ENCODE measurements at regions not wholly inside any gene's neighbourhood (a gene's known extent, or its start where the extent isn't known, plus 50 kb on each side); places are given as distances from the start of the nearest gene placed in this dataset.

DNA sequence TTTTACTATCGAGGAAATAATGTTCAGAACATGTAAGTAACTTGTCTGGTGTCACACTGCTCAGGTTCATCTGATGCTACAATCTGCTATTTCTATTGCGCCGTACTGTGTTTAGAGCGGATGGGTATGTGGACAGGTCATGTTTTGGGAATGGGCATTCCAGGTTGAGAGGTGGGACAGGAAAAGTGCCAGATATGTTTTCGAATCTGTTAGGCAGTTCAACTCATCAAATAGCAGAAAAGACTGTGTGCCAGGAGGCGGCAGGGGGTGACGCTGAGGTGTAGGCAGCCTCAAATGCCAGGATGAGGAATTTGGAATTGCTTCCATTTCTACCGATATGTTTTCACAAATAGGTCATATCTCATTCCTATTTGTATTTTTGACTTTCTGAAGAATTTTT, 123.8 kb downstream of the HRH4 start:
- no peak for DNase-seq (ENCODE audit: low read depth, low spot score)
- TF ChIP-seq, protein P1, sequence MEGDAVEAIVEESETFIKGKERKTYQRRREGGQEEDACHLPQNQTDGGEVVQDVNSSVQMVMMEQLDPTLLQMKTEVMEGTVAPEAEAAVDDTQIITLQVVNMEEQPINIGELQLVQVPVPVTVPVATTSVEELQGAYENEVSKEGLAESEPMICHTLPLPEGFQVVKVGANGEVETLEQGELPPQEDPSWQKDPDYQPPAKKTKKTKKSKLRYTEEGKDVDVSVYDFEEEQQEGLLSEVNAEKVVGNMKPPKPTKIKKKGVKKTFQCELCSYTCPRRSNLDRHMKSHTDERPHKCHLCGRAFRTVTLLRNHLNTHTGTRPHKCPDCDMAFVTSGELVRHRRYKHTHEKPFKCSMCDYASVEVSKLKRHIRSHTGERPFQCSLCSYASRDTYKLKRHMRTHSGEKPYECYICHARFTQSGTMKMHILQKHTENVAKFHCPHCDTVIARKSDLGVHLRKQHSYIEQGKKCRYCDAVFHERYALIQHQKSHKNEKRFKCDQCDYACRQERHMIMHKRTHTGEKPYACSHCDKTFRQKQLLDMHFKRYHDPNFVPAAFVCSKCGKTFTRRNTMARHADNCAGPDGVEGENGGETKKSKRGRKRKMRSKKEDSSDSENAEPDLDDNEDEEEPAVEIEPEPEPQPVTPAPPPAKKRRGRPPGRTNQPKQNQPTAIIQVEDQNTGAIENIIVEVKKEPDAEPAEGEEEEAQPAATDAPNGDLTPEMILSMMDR (IDR thresholded peaks at IDR 0.05; ENCODE audit: low read depth, low read length), result no peak
- no peak overlapping the region for H3K4me3 ChIP-seq (ENCODE audit: low read depth, low read length)
- in situ Hi-C loops (cut with HindIII; ENCODE audit: low sequenced_read_pairs), result no loop called here

DNA sequence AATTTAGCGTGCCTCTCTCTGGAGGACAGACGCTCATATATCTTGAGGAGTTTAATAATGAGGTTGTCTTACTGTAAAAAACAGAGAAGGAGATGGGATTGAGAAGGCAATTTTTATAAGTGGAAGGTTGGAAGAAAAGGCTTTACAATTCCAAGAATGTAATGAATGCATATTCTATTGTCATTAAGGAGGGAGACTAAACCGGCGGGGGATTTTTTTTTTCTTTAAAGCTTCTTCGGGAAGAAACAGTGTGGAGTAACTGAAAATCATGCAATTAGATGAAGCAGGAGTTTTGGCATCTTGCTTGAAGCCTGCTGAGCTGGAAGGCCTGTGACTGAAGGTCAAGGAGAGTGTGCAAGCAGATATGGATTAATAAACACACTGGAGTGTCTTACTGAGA, 124.4 kb downstream of the HRH4 start:
- TF ChIP-seq, protein P1 (IDR thresholded peaks at IDR 0.05; ENCODE audit: low read depth, low read length), result no peak
- in situ Hi-C loops (cut with HindIII; ENCODE audit: low sequenced_read_pairs), result no loop called here
- no peak for DNase-seq (ENCODE audit: low read depth, low spot score)

DNA sequence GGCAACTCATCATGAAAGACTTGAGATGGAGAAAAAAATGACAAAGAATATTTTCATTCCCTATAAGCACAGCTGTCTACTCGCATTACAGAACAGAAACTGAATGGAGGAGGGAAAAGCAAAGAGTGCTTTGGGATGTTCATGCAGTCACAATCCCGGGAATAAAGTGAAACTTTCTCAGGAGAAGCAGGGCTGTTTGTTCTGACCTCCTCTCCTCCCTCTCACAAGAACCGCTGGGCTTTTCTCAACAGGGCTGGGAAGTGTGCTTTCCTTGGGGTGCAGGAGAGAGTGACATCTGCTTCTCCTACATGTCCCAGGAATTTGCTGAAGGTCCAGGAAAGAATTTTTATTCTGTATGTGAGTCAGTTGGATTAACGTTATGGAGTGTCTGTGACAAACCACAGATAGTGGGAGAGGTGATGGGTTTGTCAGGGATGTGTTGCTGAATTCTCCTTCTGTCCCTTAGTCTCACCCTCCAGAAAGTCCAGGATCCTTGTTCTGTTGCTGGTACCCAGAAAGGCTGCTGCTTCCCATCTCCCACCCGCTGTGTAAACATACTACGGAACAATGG, 125.6 kb downstream of the HRH4 start:
- in situ Hi-C loops (cut with HindIII; ENCODE audit: low sequenced_read_pairs), result no loop called here
- DNase-seq (ENCODE audit: low read depth, low spot score), result no peak
- TF ChIP-seq, protein P1 (IDR thresholded peaks at IDR 0.05; ENCODE audit: low read depth, low read length), result no peak
- H3K4me3 ChIP-seq (ENCODE audit: low read depth, low read length), result no peak overlapping the region

More for the DNA sequence above, 124.4 kb downstream of the HRH4 start:
- no peak overlapping the region for H3K4me3 ChIP-seq (ENCODE audit: low read depth, low read length)

DNA sequence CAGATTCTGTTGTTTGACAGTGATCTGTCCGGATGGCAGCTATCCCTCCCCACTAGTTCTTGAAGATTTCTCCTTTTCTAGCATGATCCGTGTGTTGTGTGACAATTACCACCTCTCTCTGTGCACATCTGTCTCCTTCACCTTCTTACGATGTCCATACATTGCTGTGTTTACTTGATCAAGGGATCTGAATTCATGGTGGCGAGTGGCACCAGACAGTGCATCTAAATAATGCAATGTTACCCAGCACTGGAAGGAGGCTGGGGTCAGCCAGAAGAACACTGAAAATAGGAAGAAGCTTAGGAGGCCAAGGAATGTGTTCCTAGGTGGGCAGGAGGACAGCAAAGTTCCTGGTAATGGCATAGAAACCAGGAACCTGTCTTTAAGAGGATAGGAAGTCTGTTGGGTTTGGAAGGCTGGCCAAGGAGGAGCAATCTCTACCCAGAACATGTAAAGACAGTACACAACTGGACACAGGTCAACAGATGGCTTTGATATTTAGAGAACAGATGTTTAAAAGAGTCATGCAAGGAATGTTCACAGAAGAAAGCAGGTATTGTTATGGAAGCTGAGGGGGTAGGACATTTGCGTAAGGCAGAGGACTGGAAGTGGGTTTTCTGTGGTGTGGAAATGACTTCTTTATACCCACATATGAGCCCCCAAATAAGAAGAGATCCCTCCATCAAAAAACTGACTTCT, 126.4 kb downstream of the HRH4 start:
- TF ChIP-seq, protein P1 (IDR thresholded peaks at IDR 0.05; ENCODE audit: low read depth, low read length), result no peak
- in situ Hi-C loops (cut with HindIII; ENCODE audit: low sequenced_read_pairs), result no loop called here
- DNase-seq (ENCODE audit: low read depth, low spot score), result no peak
- no peak overlapping the region for H3K4me3 ChIP-seq (ENCODE audit: low read depth, low read length)

DNA sequence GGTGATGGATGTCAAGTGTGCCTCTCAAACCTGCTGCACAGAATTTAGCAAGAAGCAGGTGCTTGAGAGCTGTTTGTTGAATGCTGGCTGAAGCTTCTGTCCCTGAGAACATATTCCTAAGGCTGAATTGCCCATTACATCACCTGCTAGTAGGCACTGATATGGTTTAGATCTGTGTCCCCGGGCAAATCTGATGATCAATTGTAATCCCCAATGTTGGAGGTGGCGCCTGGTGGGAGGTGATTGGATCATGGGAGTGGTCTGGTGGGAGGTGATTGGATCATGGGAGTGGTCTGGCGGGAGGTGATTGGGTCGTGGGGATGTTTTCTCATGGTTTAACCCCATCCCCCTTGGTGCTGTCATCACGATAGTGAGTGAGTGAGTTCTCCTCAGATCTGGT, 128.0 kb downstream of the HRH4 start:
- TF ChIP-seq, protein P1 (IDR thresholded peaks at IDR 0.05; ENCODE audit: low read depth, low read length), result no peak
- in situ Hi-C loops (cut with HindIII; ENCODE audit: low sequenced_read_pairs), result no loop called here
- no peak overlapping the region for H3K4me3 ChIP-seq (ENCODE audit: low read depth, low read length)
- no peak for DNase-seq (ENCODE audit: low read depth, low spot score)

DNA sequence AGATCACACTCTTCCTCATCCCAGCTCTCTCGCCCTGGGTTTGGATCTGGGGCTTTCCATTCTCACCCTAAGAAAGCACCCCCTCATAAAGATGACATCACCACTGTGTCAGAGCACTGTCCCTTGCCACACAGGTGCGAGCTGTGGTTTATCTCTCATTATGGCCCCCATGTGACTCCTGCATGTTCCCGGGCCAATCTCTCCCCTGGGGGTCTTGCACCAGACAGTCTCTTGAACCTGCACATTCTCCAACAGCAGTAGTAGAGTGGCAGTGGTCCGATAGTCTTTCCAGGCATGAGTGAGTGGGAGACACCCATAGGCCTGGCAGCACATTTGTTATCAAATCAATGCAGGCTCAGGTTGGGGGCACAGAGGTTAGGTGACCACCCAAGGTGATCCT, 130.5 kb downstream of the HRH4 start:
- no peak for DNase-seq (ENCODE audit: low read depth, low spot score)
- in situ Hi-C loops (cut with HindIII; ENCODE audit: low sequenced_read_pairs), result no loop called here
- TF ChIP-seq, protein P1 (IDR thresholded peaks at IDR 0.05; ENCODE audit: low read depth, low read length), result no peak
- H3K4me3 ChIP-seq (ENCODE audit: low read depth, low read length), result no peak overlapping the region
